NCI-H2227 (cell line): ENCODE measurements at regions not wholly inside any gene's neighbourhood (a gene's known extent, or its start where the extent isn't known, plus 50 kb on each side); places are given as distances from the start of the nearest gene placed in this dataset.

Source experiments
- DNase-seq: peaks from one replicate; lab custom pipeline; 2025; ENCODE audit not compliant: unreplicated experiment; lab: John Stamatoyannopoulos, UW

DNA sequence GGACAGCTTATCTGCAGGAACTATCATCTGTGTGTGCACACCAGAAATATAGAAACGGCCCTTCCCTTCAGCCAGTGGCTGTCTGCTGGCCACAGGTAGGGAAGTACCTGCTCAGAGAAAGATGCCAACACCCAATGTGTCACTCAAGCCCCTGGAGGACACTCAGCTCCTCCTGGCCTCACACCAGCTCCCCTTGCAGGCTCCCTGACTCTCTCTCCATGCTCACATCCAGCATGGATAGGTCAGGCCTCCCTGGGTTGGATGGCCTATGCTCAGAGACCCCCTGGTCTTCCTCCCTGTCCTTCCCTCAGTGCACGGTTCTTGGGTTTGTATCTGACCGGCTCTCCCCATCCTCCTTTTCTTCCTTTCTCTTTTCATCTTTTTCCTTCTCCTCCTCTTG, 202.1 kb downstream of the BCL11B start:
- no peak for DNase-seq

DNA sequence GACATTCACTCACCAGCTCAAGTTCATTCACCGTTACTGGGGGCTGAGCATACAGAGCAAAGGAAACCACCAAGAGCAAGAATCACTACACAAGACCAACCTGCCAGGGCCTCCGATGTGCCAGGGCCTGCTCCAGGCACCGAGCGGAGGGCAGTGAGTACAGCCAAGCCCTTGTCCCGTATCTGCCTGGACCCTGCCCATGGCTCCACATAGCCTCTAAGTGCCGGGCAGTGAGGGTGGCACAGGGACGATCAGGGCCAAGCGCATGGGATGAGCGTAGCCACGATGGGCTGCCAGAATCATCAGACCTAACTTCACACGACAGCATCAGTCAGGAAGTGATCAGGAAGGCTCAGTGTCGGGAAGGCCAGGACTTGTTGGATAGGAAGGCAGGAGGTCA, 199.6 kb downstream of the BCL11B start:
- no peak for DNase-seq

DNA sequence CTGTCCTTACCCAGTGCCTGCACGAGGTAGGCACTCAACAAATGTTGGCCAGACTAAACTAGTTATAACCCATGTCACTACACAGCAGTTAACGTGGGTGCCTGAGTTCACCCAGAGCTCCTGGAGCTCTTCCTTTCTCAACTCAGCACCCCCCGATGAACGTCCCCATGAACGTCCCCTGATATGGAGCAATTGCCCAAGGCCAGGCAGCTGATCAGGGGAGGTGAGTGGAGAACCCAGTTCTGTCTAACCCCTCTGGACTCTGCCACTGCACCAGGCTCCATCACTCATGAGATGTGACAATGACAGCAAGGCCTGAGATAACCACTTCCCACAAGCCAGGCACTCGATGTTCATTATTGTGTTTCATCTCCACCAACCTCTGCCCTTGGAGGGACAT, 199.0 kb downstream of the BCL11B start:
- no peak for DNase-seq

DNA sequence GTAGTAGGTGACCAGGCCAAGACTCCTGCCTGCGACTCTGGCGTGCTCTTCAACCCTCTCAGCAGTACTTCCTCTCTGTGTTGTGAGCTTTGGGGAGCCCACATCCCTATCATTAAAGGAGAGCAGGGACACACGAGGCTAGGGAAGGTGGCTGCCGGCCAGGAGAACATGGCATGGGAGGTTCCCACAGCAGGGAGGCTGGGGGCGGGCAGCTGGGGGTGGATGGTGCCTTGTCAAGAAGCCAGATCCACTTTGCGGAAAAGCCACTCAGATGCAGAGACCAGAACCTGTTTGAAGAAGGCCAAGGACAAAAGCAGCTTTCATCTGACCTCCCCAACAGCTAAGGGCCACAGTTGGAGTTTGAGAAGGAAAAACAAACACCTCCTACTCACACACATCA, 198.6 kb downstream of the BCL11B start:
- DNase-seq, result no peak

DNA sequence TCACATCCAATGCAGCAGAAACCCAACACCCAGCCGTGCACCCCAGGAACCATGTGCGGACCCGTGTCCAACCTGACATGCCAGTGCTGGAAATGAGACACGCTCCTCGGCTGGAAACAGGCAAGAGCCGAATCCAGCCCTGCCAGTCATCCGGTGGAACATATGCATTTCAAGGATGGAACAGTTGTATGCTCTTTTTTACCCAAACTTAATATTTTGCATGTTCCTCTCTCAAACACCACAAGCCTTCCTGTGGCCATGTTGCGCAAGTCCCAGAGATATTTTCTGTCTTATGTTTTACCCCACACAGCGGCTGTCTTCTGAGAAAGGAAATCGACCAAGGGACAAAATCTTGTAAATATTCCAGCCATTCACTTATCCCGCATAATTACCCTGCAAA, 196.9 kb downstream of the BCL11B start:
- no peak for DNase-seq

DNA sequence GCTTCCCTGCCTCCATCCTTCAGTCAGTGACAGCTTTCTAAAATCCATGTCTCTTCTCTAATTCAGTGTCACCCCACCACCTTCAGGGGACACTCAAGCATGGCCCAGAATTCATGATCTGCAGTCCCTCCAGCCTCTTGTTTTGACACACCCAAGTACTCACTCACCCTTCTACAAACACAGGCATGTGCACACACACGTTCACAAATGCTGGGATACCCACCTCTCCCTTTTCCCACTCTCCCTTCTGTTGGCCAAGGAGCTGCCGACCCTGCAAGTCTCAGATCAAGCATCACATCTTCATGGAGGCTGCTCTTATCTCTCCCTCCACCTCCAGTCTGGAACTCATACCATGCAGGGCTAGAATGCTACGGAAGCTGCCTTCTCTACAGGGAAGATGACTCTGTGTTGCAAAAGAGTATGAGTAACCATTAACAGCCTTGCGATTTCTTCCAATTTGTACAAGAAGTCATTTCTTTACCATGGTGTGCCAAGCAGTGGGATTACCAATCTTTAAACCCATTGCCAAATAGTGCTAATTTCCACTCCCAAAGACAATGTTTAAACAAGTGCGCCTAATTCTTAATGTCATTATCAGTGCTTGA, 196.1 kb downstream of the BCL11B start:
- no peak for DNase-seq

DNA sequence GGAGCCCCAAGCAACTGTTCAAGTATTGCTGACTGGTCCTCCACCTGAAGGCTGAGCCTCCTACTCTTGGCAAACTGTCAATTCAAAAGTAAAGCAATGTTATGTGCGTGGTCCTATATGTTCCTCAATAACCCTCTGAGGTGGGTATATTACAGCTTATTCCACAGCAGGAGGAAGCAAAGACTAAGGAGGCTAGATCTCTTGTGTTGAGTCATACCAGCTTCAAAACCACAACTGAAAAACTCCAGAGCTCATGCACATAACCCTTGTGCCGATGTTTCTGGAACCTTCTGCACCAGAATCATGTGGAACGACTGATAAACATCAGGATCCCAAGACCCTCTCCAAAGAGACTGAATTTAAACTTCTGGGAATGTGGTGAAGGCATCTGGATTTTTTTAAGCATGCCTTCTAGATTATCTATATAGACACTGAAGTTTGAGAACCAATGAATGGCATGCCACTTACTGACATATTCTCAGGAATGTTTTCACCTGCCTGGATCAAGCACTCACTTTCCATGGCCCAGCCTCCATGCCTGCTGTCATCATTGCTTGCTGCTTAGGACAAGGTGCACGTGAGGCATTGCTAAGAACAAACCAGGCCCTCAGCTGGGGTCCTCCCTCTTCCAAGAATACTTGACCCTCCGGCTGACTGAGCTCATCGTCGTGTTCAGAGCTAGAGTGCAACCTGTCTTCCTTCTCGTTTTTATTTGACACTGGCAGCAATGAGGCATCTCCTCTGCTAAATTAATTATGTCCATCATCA, 194.7 kb downstream of the BCL11B start:
- no peak for DNase-seq

DNA sequence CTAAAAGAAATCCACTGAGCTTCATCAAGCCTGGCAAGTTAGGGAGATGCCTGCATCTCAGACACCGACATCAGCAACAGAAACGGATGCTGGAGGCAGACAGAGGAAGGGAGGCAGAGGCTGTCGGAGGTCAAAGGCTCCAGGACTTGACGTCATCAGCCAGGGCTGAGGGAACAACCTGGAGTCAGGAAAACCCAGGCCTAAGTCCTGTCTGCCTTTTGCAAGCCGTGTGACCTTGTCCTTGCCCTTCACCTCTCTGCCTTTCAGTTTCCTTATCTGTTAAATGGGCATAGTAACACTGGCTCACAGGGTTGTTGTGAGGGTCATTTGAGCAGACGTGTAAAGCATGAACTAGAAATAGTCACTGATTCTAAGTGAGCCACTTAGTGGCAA, 194.2 kb downstream of the BCL11B start:
- DNase-seq, result no peak

DNA sequence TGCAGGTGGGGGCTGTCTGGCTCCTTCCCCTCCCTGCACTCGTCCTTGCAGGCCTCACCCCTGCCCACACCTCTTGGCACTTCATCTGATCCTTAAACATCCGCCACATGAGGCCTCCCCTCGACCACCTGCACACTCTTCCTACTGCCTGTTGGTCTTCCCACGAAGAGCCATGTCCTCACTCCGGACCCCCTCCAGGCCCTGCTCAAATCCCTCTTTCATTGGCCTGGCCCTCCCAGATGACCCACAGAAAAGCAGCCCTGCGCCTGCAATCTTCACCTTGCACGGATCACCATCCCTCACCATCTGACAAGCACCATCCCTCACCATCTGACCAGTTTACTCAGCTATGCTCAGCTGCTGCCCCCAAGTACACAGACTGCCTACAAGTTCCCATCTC, 193.6 kb downstream of the BCL11B start:
- DNase-seq, result no peak

DNA sequence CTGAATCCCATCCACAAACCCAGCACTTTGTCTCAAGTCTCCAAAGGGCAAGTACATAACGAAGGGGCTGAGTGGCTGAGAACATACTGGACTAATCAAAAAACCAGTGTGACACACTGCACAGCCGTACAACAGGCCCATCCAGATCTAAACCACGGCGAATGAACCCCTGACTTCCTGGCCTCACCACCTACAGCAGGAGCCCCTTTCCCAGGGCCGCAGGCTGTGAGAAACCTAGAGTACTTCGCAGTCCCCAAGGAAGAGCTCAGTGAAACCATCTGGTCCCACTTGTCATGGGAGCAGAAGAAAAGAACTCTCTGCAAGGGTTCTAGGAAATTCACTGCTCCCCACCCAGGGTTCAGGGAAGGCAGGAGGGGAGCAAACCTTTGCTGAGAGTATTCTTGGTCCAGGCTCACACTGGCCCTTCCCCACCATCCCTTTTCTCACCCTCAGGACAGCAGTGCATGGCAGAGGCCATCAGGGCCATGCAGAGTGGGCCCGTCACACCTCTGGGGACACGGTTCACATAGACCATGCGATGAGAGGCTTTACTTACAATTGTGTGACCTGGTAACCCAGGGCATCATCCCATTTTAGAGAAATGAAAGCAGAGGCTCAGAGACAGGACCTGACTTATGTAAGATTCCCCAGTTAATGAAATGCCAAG, 192.8 kb downstream of the BCL11B start:
- DNase-seq, result no peak

DNA sequence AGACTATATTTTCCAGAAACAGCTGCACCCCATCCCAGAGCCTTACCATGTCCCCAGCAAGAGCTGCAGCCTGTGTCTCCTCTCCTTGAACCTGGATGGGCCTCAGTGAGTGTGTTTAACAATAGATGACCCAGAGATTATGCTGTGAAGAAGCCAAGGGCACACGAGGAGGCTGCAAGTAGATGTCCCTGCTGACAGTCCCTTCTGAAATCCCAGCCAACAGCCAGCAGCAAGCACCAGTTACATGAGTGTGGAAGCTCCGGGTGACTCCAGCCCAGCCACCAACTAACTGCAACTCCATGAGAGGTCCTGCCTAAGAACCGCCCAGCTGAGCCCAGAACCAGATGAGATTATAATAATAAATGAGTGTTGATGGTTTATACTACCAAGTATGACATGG, 191.7 kb downstream of the BCL11B start:
- DNase-seq, result no peak

DNA sequence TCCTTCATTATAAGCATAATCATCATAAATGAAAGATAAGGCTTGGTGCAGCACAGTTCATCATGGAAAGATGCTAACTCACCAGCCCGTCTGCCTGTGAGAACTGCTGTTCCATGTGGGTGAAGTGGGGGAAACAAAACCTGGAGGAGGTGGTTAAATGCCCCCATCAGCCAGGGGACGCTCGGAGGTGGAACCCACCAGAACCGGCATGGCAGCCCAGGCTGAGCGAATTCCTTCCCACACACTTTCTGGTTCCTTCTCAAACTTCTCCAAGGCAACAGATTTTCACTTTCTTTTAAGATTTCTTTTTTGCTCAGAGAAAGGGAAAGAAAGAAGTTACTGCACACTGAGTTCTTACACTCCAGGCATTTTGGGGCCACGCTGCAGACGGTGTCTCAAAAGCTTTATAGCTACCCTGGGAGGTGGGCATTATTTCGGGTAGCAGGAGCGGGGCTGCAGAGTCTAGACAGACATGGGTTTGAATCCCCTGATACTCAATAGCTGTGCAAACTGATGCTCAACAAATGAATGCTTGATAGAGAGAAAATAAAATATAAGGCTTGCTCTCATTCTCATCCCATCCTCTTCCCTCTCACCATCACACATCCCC, 190.7 kb downstream of the BCL11B start:
- DNase-seq, result no peak

DNA sequence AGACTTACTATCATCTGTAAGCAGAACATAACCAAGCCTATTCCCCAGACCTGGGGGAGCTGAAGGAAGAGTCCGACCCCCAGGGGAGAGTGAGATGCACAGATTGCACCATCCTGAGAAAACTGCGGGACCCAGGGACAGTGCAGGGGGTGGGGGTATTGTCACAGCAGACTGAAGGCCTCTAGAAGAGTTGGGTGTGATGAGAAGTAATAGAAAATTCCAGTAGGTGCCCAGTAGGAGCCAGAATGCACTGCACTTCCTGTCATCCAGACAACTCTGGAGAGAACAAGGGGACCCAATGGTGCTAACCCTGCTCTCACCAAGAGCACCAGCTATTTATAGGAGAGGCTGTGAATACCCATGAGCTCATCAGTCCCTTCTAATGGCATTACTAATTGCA, 190.1 kb downstream of the BCL11B start:
- DNase-seq, result no peak

DNA sequence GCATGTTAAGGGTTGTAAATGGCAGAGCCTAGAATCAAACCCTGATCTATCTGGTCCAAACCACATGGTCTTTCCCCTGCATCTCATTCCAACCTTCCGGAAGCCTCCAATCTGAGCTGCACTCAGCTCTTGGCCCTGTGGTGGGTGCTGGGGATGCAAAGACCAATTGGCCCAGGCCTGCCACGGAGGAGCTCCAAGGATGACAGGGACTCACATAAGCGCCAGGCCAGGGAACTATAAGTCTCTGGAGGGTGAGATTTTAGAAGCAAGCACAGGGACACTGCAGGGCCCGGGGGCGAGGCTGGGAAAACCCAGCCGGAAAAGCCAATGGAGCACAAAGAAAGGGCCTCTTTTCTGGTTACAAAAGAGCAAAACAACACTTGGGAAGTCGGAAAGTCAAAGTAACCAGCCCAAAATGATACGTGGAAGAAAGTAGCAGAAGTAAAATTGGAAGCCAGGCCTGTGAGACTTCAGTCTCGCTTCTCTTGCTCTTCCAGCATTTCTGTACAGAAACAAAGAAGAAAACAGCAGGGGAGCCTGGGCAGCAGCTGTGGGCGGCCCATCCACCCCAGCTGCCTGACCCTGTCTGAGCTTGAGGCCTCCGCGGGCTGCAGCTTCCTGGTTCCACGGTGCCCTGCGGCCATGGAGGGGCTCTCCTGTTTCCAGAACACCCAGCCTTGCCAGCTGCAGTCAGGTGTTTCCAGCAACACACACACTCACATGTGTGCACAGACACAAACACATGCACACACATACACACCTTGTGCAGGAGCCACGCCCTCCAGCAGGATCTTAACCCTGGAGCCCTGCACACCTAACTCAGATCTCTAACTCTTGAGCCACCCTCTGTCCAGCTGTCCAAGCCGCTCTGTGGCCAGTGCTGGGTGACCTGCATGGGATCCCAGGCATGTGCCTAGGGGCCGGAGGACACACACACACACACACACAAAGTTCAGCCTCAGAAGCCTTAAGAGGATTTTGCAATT, 178.2 kb downstream of the BCL11B start:
- DNase-seq, result no peak

DNA sequence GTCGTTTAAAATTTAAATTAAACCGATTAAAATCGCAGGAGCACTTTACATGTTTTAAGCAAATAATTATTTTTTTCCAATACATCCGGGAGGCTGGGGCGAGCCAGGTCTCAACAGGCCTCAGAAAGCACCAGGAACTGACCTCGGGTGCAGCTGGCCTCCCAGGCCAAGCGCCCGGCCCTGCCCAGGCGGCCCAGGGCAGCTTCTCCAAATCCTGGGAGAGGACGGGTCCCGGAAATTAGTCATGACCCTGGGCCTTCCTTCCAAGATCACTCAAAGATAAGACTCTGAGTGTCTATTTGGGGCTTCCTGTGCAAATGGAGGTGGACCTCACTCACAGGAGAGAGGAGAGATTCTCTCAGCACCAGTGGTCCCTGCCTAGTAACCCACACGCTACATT, 177.1 kb downstream of the BCL11B start:
- DNase-seq, result no peak

DNA sequence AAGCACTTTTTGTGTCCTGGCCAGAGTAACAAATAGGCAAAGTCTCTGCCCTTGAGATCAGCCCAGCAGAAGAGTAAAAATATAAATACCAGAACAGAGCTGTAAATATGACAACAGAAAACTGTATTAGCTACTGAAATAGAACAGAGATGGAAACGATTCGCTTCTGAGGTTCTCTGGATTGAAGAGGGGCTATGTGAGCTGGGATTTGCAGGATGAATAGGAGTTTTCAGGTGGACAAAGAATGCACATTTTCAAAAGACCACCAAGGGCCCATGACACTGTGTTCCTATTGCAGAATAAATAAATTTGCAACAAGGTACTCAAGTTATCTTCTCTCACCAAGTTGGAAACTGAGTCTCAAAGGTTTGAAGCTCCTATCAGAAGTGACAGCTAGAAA, 176.6 kb downstream of the BCL11B start:
- DNase-seq, result no peak

DNA sequence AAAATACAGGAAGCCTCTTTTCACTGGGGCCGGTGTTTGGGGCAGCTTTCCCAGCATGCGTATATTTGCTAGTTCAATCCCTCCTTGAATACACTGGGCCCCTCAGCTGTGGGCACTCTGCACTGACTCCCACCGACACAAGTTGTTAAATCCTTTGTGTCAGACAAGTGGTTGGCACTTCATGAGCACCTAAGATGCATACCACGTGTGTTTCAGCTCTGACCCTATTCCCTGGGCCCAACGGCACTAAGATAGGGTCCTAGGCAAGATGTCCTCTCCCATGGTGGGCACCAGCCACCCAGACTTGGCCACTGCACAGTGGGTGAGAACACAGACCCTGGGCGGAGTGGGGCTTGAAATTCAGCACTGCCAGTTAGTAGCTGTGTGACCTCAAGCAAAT, 173.8 kb downstream of the BCL11B start:
- no peak for DNase-seq

DNA sequence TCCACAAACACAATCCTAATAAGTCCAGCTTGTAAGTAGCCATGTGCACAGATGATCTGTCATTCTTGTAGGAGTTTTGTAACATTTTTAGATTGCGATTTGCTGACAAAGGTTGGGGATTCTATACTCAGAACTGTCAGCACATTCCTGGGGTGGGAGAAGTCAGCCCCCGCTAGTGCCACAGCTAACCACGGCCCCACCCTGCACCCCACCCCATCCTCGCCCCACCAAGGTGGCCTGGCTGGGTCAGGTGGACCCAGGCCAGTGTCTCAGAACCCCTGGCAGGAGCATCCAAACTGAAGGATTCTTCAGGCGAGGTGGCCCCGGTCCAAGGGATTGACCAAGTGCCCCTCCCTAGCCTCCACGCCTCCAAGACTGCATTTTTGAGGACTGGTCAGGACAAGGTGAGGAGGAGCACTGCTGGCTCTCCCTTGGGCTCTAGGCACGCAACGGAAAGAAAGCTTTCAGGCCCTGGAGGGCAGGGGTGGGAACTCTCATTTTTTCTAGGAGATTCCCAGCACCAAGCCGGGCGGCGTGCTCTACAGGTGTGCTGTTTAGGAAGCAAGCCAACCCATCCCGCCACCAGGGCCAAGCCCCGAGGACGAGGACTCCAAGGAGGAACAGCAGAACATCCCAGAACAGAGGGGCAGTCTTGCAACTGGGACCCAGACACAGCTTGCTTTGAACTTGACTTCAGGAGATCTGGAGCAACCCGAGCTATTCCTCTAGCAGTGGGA, 172.8 kb downstream of the BCL11B start:
- no peak for DNase-seq

DNA sequence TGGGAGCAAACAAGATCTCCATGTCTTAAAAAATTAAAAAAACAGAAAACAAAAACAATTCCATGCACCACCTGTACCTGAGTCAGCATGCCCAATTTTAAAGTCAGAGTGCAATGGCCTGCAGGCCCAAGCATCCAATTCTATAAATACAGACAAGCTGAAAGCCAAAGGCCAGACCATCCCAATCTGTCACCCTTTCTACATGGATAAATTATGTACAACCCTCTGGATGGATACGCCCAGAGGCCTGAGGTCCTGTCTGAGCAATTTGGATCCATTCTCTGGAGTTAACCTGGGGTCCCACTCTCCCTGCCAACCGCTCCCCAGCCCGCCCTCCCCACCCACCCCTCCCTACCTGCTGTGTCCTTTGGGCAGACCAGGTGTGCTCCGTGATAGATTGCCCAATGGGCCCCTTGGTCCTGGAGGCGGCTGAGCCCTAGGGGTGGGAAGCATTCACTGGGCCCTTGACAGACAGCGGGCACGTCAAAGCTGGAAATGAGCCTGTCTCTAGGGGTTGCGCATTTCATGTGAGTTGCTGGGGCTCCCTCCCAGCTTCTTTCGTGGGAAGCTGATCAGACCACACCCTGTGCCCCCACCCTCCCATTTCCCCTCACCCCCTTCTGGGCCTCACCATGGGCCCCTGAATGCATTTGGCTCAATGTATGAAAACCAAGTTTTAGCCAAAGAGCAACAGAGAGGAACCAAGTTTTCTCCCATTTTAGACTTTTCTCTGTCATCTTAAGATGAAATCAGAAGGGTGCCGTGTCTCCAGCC, 171.3 kb downstream of the BCL11B start:
- DNase-seq, result no peak
